ENCODE measurements at regions not wholly inside any gene's neighbourhood (a gene's known extent, or its start where the extent isn't known, plus 50 kb on each side); places are given as distances from the start of the nearest gene placed in this dataset.

- H3K36me3 ChIP-seq = no peaks in the 10 kb centered on the region
- TF ChIP-seq CTCF (IDR thresholded peaks at IDR 0.05 in 4 of 5, conservative IDR thresholded peaks at IDR 0.05 in 1 of 5) (no peak), POLR2A (IDR thresholded peaks at IDR 0.05) (no peak)
- no peaks in the 10 kb centered on the region for H3K4me1 ChIP-seq
- H3K27ac ChIP-seq = no peak overlapping the region
- peaks cover 8 to 46% (median 8%) of the 10 kb centered on the region in 3 donors for H3K27me3 ChIP-seq
- intact Hi-C loops (cut with DNase I; ENCODE audit: low total_unique reads) (no loop called here), in situ Hi-C loops (cut with MboI; ENCODE audit: low sequenced_read_pairs in 4 of 4) (no loop called here)
- DNase-seq (no peak), ATAC-seq (no peak)
- no peaks in the 10 kb centered on the region for H3K9me3 ChIP-seq
- no peak overlapping the region for H3K4me3 ChIP-seq
Measured at GRCh38 chr15:60090747-60091146, 86.6 kb downstream of the FOXB1 start.

GRCh38 chr15:60091157-60091556, 87.0 kb downstream of the FOXB1 start:
- peak in 1 of 2 donors; percentile 55 for ATAC-seq
- Histone ChIP-seq H3K36me3 (no peaks in the 10 kb centered on the region), H3K27ac (no peak overlapping the region), H3K4me1 (no peaks in the 10 kb centered on the region), H3K27me3 (peaks cover 6 to 43% (median 8%) of the 10 kb centered on the region in 3 donors), H3K4me3 (no peak overlapping the region), H3K9me3 (no peaks in the 10 kb centered on the region)
- peak in 1 of 2 donors; percentile 17 for DNase-seq
- TF ChIP-seq POLR2A (IDR thresholded peaks at IDR 0.05) (no peak), CTCF (IDR thresholded peaks at IDR 0.05 in 4 of 5, conservative IDR thresholded peaks at IDR 0.05 in 1 of 5) (no peak)
- in situ Hi-C loops (cut with MboI; ENCODE audit: low sequenced_read_pairs in 4 of 4) = no loop called here
- intact Hi-C loops (cut with DNase I; ENCODE audit: low total_unique reads) = no loop called here

GRCh38 chr15:60091911-60092310, 87.8 kb downstream of the FOXB1 start:
- in situ Hi-C loops (cut with MboI; ENCODE audit: low sequenced_read_pairs in 4 of 4) (no loop called here), intact Hi-C loops (cut with DNase I; ENCODE audit: low total_unique reads) (no loop called here)
- Histone ChIP-seq H3K4me1 (no peaks in the 10 kb centered on the region), H3K4me3 (no peak overlapping the region), H3K36me3 (no peaks in the 10 kb centered on the region), H3K9me3 (no peaks in the 10 kb centered on the region), H3K27me3 (peaks cover 8 to 45% (median 8%) of the 10 kb centered on the region in 3 donors), H3K27ac (no peak overlapping the region)
- no peak for TF ChIP-seq POLR2A (IDR thresholded peaks at IDR 0.05)
- no peak for TF ChIP-seq CTCF (IDR thresholded peaks at IDR 0.05 in 4 of 5, conservative IDR thresholded peaks at IDR 0.05 in 1 of 5)
- DNase-seq (no peak), ATAC-seq (no peak)

- intact Hi-C loops (cut with DNase I; ENCODE audit: low total_unique reads) (no loop called here), in situ Hi-C loops (cut with MboI; ENCODE audit: low sequenced_read_pairs in 4 of 4) (no loop called here)
- no peak overlapping the region for H3K4me3 ChIP-seq
- no peaks in the 10 kb centered on the region for H3K4me1 ChIP-seq
- TF ChIP-seq POLR2A (IDR thresholded peaks at IDR 0.05) (no peak), CTCF (IDR thresholded peaks at IDR 0.05 in 4 of 5, conservative IDR thresholded peaks at IDR 0.05 in 1 of 5) (no peak)
- no peaks in the 10 kb centered on the region for H3K9me3 ChIP-seq
- H3K36me3 ChIP-seq = no peaks in the 10 kb centered on the region
- H3K27ac ChIP-seq = no peak overlapping the region
- ATAC-seq (no peak), DNase-seq (no peak)
- peaks cover 2 to 40% (median 4%) of the 10 kb centered on the region in 3 donors for H3K27me3 ChIP-seq
Measured at GRCh38 chr15:60093273-60094067, 89.4 kb downstream of the FOXB1 start.
